ENCODE measurements at regions not wholly inside any gene's neighbourhood (a gene's known extent, or its start where the extent isn't known, plus 50 kb on each side); places are given as distances from the start of the nearest gene placed in this dataset.
"Not testable (repeated sequence)": the region's sequence is repeated elsewhere in the genome, so short reads cannot be mapped to it uniquely, and the experiment has no call there.

GRCh38 chr1:83413839-83414107 lies 585.2 kb downstream of the TTLL7 start:
- not testable (repeated sequence) for TF ChIP-seq CTCF, EP300 (IDR thresholded peaks at IDR 0.05)
